Endothelial cell (in vitro differentiated cells): ENCODE measurements at regions not wholly inside any gene's neighbourhood (a gene's known extent, or its start where the extent isn't known, plus 50 kb on each side); places are given as distances from the start of the nearest gene placed in this dataset.

Experiments used
- DNase-seq: peaks from one replicate; pipeline ENCODE4 v3.0.0; 2021; ENCODE audit warnings: low spot score
- H3K27ac Mint-ChIP-seq: one replicate; pipeline ENCODE4 v1.8.0; 2021; ENCODE audit warnings: mixed read lengths, inconsistent platforms; ENCODE audit not compliant: unreplicated experiment
- H3K27me3 Mint-ChIP-seq: one replicate; pipeline ENCODE4 v1.8.0; 2021; ENCODE audit warnings: mild to moderate bottlenecking, moderate library complexity, mixed read lengths, inconsistent platforms; ENCODE audit not compliant: unreplicated experiment
- H3K36me3 Mint-ChIP-seq: one replicate; pipeline ENCODE4 v1.8.0; 2021; ENCODE audit warnings: mild to moderate bottlenecking, low read depth, mixed read lengths, inconsistent platforms; ENCODE audit not compliant: unreplicated experiment
- H3K4me1 Mint-ChIP-seq: one replicate; pipeline ENCODE4 v1.8.0; 2021; ENCODE audit warnings: mild to moderate bottlenecking, mixed read lengths, inconsistent platforms; ENCODE audit not compliant: unreplicated experiment
- H3K4me3 Mint-ChIP-seq: one replicate; pipeline ENCODE4 v1.8.0; 2021; ENCODE audit warnings: mild to moderate bottlenecking, mixed read lengths, inconsistent platforms; ENCODE audit not compliant: unreplicated experiment
- H3K9me3 Mint-ChIP-seq: one replicate; pipeline ENCODE4 v1.8.0; 2021; ENCODE audit warnings: mixed read lengths, inconsistent platforms; ENCODE audit not compliant: unreplicated experiment
- TF ChIP-seq, protein P1 (sequence below): fragments of 200-600 bp; sonication (generic); IDR thresholded peaks from one replicate; pipeline ENCODE4 v1.5.0; 2021; ENCODE audit warnings: antibody characterized with exemption; ENCODE audit not compliant: unreplicated experiment

DNA sequence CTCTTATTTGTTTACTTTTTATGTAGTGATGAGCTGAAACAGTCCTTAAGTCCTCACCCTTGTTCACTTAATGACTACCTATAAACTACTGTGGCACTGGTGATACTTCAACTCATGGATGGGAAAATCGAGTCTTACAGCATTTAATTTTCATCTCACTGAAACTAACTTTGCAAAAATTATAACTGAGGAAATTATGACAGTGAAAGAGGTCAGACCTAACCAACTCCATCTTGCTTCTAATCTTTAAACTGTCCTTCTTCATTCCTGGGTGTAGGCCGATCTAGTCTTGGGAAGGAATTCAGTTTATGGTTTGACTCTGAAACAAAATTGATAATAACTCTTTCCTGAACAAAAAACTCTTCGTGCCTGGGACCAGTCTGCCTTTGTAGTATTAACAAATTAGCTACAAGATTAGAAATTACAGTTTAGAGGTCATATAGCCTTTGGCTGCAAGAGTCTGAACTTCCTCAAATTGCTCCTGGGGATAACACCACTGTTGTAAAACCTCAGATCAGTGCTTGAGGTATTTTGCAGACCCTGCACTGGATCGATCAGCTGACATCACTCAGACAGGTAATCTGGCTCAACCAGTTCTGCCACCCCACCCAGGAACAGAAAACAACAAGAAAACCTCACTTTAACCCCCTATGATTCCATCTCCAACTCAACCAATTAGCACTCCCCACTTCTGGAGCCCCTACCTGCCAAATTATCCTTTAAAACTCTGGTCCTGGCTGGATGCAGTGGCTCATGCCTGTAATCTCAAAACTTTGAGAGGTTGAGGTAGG lies 995.7 kb upstream of the PRKX start:
- TF ChIP-seq, protein P1, sequence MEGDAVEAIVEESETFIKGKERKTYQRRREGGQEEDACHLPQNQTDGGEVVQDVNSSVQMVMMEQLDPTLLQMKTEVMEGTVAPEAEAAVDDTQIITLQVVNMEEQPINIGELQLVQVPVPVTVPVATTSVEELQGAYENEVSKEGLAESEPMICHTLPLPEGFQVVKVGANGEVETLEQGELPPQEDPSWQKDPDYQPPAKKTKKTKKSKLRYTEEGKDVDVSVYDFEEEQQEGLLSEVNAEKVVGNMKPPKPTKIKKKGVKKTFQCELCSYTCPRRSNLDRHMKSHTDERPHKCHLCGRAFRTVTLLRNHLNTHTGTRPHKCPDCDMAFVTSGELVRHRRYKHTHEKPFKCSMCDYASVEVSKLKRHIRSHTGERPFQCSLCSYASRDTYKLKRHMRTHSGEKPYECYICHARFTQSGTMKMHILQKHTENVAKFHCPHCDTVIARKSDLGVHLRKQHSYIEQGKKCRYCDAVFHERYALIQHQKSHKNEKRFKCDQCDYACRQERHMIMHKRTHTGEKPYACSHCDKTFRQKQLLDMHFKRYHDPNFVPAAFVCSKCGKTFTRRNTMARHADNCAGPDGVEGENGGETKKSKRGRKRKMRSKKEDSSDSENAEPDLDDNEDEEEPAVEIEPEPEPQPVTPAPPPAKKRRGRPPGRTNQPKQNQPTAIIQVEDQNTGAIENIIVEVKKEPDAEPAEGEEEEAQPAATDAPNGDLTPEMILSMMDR, result no peak
- Mint-ChIP-seq H3K36me3 (no peaks in the 10 kb centered on the region), H3K27me3 (peaks cover 3% of the 10 kb centered on the region), H3K27ac (peak overlapping the region; percentile 21), H3K4me3 (no peak overlapping the region), H3K9me3 (no peaks in the 10 kb centered on the region), H3K4me1 (peaks cover 6% of the 10 kb centered on the region)
- DNase-seq, result no peak

DNA sequence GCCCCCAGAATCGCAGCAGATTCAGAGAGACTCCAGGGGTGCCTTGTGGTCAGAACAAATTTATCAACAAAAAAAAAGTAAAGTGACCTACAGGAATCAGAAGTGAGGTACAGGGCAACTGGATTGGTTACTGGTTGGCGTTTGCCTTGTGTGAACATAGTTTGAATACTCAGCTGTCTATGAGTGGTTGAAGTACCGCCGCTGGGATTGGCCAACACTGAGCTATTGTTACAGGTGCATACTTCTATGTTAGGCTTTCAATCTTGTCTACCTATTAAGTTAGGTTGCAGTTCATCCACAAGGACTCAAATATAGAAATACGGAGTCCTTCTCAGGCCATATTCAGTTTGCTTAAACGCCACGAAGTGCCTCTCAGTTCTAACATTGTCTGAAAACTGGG lies 993.5 kb upstream of the PRKX start:
- TF ChIP-seq, protein P1, result no peak

GRCh38 chrX:4690521-4690920 lies 977.1 kb upstream of the PRKX start:
- Mint-ChIP-seq H3K36me3 (no peaks in the 10 kb centered on the region), H3K4me1 (no peaks in the 10 kb centered on the region), H3K27me3 (no peaks in the 10 kb centered on the region), H3K9me3 (no peaks in the 10 kb centered on the region), H3K4me3 (no peak overlapping the region), H3K27ac (no peak overlapping the region)
- no peak for DNase-seq
- TF ChIP-seq, protein P1, result no peak

More for the DNA sequence above, 993.5 kb upstream of the PRKX start:
- H3K4me1 Mint-ChIP-seq, result peaks cover 6% of the 10 kb centered on the region
- H3K27ac Mint-ChIP-seq, result no peak overlapping the region
- H3K4me3 Mint-ChIP-seq, result no peak overlapping the region
- no peak for DNase-seq
- H3K27me3 Mint-ChIP-seq, result peaks cover 3% of the 10 kb centered on the region
- H3K9me3 Mint-ChIP-seq, result no peaks in the 10 kb centered on the region
- H3K36me3 Mint-ChIP-seq, result no peaks in the 10 kb centered on the region

DNA sequence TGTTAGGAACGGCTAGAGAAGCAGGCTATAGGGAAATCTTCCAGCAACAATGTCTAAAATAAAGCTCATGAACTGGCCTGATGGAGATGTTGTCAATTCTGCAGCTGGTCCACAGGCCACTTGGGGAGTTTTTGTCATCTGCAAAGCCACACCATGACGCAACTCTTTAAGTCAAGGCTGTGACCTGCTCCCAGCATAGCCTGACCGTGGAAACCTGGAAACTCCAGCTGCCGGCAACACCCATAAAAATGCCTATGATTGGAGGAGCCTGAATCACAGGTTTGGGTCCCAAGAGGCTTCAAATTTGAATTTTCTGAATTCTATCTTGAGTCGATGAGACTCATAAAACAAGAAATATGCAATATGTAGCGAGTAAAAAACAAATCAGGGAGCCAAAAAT lies 969.2 kb upstream of the PRKX start:
- no peaks in the 10 kb centered on the region for H3K36me3 Mint-ChIP-seq
- H3K4me3 Mint-ChIP-seq, result no peak overlapping the region
- H3K4me1 Mint-ChIP-seq, result no peaks in the 10 kb centered on the region
- TF ChIP-seq, protein P1, result no peak
- no peaks in the 10 kb centered on the region for H3K9me3 Mint-ChIP-seq
- DNase-seq, result no peak
- H3K27ac Mint-ChIP-seq, result no peak overlapping the region
- H3K27me3 Mint-ChIP-seq, result no peaks in the 10 kb centered on the region

GRCh38 chrX:4675686-4676300 lies 962.3 kb upstream of the PRKX start:
- Mint-ChIP-seq H3K36me3 (no peaks in the 10 kb centered on the region), H3K27me3 (no peaks in the 10 kb centered on the region), H3K4me3 (no peak overlapping the region), H3K4me1 (no peaks in the 10 kb centered on the region), H3K9me3 (no peaks in the 10 kb centered on the region), H3K27ac (no peak overlapping the region)
- DNase-seq, result no peak
- TF ChIP-seq, protein P1, result no peak
